Choroid plexus epithelial cell (primary cell): ENCODE measurements at regions not wholly inside any gene's neighbourhood (a gene's known extent, or its start where the extent isn't known, plus 50 kb on each side); places are given as distances from the start of the nearest gene placed in this dataset.
A peak's percentile ranks its signal among the peaks of the same experiment; 100 is the strongest.

ENCODE experiments used
- DNase-seq: peaks from one replicate; pipeline ENCODE4 v3.0.0-alpha.2; 2010; ENCODE audit warnings: low read depth
- H3K4me3 ChIP-seq: 2 replicates; pipeline ENCODE4 v1.5.1; 2011; ENCODE audit warnings: low read depth, mild to moderate bottlenecking, control low read depth, low read length, moderate library complexity
- CTCF ChIP-seq: conservative IDR thresholded peaks from 2 replicates; pipeline ENCODE4 v1.5.1; 2011; ENCODE audit warnings: low read depth, mild to moderate bottlenecking, control low read depth, inconsistent platforms, low read length, moderate library complexity

- H3K4me3 ChIP-seq: no peak overlapping the region
- peak; percentile 70 for DNase-seq
- TF ChIP-seq CTCF: no peak
Observed at GRCh38 chr11:127994736-127995135, 592.6 kb downstream of the ETS1 start.

- DNase-seq: no peak
- TF ChIP-seq CTCF: peak; percentile 29
- H3K4me3 ChIP-seq: no peak overlapping the region
Observed at GRCh38 chr11:127993788-127994187, 593.6 kb downstream of the ETS1 start.

- no peak for TF ChIP-seq CTCF
- H3K4me3 ChIP-seq: no peak overlapping the region
- no peak for DNase-seq
Observed at GRCh38 chr11:127993281-127993680, 594.1 kb downstream of the ETS1 start.

GRCh38 chr11:127986073-127986472 lies 601.3 kb downstream of the ETS1 start:
- no peak for DNase-seq
- TF ChIP-seq CTCF: no peak

GRCh38 chr11:127972816-127973215 lies 614.5 kb downstream of the ETS1 start:
- no peak for TF ChIP-seq CTCF
- DNase-seq: no peak
- no peak overlapping the region for H3K4me3 ChIP-seq

More at GRCh38 chr11:127986073-127986472, 601.3 kb downstream of the ETS1 start:
- H3K4me3 ChIP-seq: no peak overlapping the region

- no peak overlapping the region for H3K4me3 ChIP-seq
- TF ChIP-seq CTCF: no peak
- no peak for DNase-seq
Observed at GRCh38 chr11:127971448-127971847, 615.9 kb downstream of the ETS1 start.

GRCh38 chr11:127966821-127967220 lies 620.5 kb downstream of the ETS1 start:
- TF ChIP-seq CTCF: no peak
- no peak for DNase-seq
- no peak overlapping the region for H3K4me3 ChIP-seq
